ENCODE measurements at regions not wholly inside any gene's neighbourhood (a gene's known extent, or its start where the extent isn't known, plus 50 kb on each side); places are given as distances from the start of the nearest gene placed in this dataset.
A peak's percentile ranks its signal among the peaks of the same experiment; 100 is the strongest.

GRCh38 chr1:209454340-209454994, 129.0 kb upstream of the CAMK1G start:
- DNase-seq = no peak

DNA sequence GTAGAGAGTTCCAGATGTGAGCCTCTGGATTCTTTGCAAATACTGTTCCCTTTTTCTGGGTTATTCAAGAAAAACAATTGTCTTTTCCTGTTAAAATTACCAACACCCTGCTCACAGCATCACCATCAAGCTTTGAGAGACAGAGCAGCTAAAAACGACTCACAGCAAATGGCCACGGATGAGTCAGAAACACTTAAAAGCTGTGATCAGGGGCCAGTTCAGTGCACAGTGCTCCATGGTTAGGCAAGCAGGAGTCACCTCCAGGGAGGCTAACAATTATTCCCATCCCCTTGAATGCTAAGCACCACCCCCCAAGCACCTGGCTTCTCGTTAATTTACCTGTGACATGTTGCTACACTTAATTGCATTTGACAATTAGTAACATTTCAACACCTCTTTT, 128.4 kb upstream of the CAMK1G start:
- no peak for DNase-seq

DNA sequence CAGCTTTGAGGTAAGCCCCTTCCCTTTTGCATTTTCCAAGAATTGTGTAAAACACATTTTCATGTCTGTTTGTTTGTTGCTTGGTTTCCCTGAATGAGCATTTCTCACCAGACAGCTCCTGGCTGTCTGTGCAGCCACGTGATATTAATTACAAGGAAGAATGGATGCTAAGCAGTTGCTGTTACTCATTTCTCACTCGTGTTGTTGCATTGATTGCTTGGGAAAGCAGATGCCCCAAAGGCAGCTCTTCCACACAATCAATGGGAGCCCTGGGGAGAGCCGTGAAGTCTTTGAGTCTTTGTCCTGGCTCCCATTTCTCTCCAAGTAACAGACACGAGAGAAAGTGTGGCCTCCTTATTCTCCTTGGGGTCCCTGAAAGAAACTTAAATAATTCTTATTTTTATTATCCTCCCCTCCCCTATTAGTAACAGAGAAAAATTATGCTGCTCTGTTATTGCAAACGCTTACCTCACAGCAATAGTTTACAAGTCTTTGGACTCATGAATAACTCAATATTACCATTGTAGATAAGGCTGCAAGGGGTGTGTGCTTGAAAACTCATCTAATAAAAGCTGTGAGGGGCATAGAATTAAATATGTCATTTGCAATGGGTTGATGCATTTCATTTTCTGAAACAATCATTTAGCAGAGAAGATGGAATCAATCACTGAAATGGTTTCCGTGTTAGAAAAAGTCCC, 127.7 kb upstream of the CAMK1G start:
- DNase-seq = no peak

DNA sequence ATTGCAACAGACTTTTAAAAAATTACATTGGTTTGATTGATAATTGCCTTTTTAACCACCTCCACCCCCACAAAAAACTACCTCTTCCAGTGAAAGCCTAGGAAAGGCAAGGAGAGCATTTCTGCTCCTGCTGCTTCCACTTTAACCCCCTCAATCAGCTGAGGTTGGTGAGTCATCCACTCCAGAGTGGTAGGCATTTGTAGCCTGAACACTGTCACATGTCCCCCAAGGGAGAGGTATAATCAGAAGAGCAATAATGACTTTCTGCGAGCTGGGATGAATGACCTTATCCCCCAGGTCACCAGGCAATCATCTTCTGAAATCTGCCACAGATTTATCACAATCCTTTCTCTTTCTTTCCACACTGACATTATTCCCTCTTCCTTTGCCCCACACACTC, 126.6 kb upstream of the CAMK1G start:
- peak; percentile 69 for DNase-seq

- peak; percentile 35 for DNase-seq
These were observed 126.0 kb upstream of the CAMK1G start for GRCh38 chr1:209457401-209458125.

DNA sequence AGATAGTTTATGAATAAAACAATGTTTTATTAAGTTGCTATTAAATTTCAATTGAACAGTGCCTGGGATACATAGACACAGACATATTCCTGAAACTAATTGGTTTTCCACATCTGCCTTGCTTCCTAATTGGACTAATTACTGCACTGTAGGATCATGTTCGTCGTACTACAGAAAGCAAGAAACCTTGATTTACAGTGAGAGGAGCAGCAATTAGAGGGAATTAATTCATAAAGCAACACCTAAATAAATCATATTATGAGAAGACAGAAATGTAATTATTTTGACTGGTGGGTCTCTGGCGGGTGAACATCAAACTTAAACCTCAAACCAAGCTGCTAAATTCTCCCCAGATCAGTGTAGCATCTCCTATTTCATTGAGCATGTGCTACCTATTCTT, 124.6 kb upstream of the CAMK1G start:
- DNase-seq = no peak

DNA sequence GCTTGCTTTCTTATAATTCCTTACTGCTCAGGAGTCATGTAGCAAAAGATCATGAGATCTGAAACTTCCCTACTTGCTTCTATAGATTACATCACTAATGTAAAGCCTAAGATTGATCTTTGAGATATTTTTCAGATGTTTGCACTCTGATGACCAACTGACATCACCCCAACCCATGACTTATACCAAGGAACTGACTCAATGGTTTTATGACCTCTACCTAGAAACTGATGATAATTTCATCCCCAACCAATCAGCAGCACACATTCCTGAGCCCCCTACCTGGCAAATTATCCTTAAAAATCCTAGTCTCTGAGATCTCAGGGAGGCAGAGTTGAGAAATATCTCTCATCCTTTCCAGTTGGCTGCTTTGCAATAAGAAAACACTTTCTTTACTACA, 122.3 kb upstream of the CAMK1G start:
- DNase-seq = no peak

DNA sequence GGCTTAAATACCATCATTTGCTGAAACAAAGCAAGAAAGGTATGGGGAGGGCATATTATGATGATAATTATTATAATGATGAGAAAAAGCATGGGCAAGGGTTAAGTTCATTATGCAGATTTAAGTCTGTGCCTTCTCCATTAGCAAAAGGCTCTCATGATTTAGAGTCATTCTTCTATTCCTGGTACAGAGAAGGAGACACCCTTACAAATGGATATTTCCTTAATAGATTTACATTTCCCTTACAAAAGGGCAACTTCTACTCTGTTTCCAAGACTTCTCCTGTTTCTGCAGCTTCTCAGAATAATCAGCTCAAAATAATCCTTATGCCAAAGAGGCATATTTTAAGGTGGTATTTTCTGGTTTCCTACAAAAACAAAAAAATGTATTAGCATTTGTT, 121.1 kb upstream of the CAMK1G start:
- no peak for DNase-seq

GRCh38 chr1:209463441-209463840, 120.1 kb upstream of the CAMK1G start:
- DNase-seq = no peak

- DNase-seq = no peak
These were observed 110.5 kb upstream of the CAMK1G start for GRCh38 chr1:209473025-209473424.

GRCh38 chr1:209480345-209480744, 103.2 kb upstream of the CAMK1G start:
- no peak for DNase-seq

DNA sequence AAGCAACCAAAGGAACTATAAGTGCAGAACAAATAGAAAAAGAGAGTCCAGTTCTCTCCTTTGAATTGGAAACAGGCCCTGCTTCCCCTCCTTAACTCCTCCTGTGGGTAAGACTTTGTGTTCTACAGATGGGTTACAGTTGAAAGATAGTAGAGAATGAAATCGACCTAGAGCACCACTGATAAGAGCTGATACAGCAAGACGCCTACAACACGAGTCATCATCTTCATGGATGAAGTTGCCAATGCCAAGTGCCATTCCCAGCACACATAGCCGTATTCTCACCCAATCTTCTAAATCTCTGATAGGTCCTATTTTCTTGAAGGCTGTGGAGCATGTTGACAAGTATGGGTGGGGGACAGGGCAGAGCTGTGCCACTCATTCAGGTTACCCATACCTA, 99.8 kb upstream of the CAMK1G start:
- no peak for DNase-seq

- no peak for DNase-seq
These were observed 99.1 kb upstream of the CAMK1G start for GRCh38 chr1:209484429-209484828.

DNA sequence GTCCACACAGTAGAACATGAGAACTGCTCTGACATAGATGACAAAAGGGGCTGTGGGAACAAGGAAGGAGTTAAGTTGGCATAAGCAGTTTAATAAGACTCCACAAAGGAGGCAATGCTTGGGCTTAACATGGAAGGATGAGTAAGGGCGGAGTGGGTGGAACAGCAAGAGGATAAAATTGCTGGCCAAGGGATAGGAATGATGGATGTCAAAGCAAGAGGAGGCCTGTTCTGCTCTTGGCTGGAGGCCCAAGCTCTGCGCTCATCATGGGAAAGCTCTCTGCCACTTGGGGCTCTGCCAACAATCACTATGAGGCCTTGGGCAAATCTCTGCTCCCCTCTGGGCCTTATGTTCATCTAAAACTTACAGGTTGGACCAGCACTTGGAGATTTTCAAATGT, 98.3 kb upstream of the CAMK1G start:
- peak; percentile 52 for DNase-seq

GRCh38 chr1:209485751-209486150, 97.8 kb upstream of the CAMK1G start:
- DNase-seq = no peak

DNA sequence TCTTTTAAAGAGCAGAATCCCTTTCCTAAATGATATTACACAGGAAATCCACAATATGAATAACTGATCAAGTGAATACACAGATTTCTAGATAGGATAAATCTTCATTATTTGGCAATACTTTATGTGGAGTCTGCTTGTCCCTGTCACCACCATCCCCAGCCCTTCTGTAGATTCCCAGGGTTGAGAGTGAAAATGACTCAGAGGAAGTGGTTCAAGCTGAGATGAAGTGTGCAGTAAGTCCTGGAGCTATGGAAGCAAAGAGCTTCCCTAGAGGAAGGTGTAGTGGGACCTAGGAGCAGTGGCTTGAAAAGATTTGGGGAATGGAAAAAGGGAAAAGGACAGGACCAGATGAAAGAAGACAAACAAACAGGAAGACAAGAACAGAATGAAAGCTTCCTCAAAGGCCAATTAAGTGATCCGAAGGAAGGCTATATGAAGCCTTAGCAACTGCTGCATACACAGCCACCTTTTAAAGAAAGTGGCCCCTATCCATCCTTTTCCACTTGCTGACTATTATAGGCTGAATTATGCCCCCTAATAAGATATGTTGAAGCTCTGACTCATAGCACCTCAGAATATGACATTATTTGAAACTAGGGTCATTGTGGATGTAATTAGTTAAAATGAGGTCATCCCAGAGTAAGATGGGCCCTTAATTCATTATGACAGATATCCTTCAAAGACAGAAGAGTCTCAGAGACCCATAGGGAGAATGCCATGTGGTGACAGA, 96.5 kb upstream of the CAMK1G start:
- no peak for DNase-seq

DNA sequence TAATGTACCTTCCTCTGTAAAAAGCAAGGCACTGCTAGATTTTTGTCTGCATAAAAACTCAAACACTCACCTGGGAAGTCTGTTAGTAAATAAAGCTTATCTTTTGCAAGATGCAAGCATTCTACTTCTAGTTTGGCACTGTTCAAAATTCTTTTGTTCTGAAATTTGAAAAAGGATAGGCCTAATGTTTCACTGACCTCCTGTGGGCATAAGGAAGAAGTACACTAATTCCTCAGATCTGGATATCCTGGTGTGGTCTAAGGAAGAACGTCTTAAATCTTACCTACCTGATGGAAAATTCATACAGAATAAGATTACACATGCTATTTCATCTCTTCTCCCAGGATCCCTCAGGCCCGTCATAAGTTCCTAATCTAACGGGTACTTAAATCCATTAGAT, 93.5 kb upstream of the CAMK1G start:
- DNase-seq = peak; percentile 36

DNA sequence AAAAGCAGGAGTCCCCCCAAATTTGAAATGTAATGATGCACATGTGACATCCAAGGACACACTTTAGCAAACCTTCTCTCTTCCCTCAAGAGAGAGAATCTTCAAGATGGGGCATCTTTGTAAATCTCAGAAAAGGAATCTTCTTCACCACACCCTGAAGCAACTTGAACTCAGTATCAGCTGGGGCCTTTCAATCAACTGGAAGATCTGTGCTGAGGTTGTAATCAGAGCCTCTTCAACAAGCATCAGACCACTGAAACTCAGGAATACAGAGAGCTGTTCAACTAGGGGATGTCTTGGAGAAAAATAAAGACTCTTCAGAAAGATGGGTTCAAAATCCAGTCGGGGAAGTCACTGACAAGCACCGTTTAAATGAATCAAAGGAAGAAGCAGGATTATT, 92.5 kb upstream of the CAMK1G start:
- DNase-seq = no peak

DNA sequence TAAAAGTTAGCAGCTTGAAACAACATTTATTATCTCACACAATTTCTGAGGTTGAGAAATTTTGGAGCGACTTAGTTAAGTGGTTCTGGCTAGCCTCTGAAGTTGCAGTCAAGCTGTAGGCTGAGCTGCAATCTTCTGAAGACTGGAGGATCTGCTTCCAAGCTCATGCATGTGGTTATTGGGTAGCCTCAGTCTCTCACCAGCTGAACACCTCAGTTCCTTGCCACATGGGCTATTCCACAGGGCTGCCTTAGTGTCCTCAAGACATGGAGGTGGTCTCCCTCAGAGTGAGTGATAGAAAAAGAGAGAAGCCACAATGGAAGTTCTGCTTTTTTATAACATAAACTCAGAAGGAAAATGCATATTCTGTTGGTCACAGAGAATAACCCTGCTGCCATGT, 92.0 kb upstream of the CAMK1G start:
- DNase-seq = no peak

DNA sequence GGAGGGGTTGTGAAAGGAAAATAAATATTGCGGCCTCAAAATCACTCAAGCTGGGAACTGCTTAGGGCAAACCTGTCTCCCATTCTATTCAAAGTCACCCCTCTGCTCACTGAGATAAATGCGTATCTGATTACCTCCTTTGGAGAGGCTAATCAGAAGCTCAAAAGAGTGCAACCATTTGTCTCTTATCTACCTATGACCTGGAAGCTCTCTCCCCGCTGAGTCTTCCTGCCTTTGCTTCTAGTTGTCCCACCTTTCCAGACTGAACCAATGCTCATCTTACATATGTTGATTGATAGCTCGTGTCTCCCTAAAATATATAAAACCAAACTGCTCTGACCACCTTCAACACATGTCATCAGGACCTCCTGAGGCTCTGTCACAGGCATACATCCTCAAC, 91.6 kb upstream of the CAMK1G start:
- DNase-seq = no peak

GRCh38 chr1:209493559-209493958, 90.0 kb upstream of the CAMK1G start:
- no peak for DNase-seq

DNA sequence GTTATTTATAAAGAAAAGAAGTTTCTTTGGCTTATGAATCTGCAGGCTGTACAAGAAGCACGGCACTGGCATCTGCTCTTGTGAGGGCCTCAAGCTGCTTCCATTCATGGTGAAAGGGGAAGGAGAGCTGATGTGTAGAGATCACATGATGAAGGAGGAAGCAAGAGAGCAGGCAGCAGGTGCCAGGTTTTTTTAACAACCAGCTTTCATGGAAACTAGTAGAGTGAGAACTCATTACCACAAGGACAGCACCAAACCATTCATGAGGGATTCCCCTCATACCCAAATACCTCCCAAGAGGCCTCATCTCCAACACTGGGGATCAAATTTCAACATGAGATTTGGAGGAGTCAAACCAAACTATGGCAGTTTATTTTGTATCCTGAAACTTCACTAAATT, 85.8 kb upstream of the CAMK1G start:
- DNase-seq = no peak

DNA sequence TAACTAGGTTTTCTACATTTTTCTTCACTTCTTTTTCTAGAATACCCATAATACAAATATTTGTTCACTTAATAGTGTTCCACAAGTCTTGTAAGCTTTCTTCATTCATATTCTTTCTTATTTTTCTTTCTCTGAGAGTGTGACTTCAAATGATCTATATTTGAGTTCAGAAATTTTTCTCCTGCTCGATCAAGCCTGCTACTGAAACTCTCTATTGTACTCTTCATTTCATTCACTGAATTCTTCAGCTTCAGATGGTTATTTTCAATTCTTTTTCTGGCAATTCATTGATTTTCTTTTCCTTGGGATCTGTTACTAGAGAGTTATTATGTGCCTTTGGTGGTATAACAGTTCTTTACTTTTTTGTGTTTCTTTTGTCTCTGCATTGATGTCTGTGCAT, 82.5 kb upstream of the CAMK1G start:
- no peak for DNase-seq

DNA sequence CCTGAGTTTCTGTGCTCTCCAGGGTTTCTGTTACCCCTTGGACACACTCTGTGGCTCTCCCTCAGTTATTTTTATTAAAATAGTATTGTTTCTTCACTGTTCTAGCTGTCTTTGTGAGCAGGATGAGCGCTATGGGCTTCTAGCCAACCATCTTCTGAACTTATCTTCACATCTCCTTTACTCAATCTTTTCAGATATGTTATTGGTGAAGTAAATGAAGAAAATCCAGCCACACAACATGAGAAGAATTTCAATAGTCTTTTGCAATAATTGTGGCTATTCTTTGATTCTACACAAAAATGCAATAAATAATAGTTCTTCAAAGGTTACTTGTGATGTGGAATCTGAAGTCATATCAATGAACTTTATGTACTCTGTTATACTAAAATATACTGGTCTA, 80.3 kb upstream of the CAMK1G start:
- DNase-seq = no peak

Data from DMS79 (cell line).